Mesendoderm (in vitro differentiated cells): ENCODE measurements at regions not wholly inside any gene's neighbourhood (a gene's known extent, or its start where the extent isn't known, plus 50 kb on each side); places are given as distances from the start of the nearest gene placed in this dataset.
"Not testable (repeated sequence)": the region's sequence is repeated elsewhere in the genome, so short reads cannot be mapped to it uniquely, and the experiment has no call there.

Source experiments
- DNase-seq: peaks from one replicate; pipeline ENCODE4 v3.0.0; 2013
- H2AK5ac ChIP-seq: 2 replicates; pipeline ENCODE4 v1.6.1; 2013; ENCODE audit warnings: low read length, inconsistent platforms
- H2BK120ac ChIP-seq: 2 replicates; pipeline ENCODE4 v1.6.1; 2013; ENCODE audit warnings: low read depth, mild to moderate bottlenecking, low read length, moderate library complexity, mixed read lengths
- H2BK15ac ChIP-seq: replicated peaks from 2 replicates; pipeline ENCODE4 v1.6.1; 2013; ENCODE audit warnings: low read depth, mild to moderate bottlenecking, moderate library complexity
- H2BK5ac ChIP-seq: 2 replicates; pipeline ENCODE4 v1.6.1; 2013; ENCODE audit warnings: low read length, inconsistent platforms
- H3K18ac ChIP-seq: 2 replicates; pipeline ENCODE4 v1.6.1; 2013; ENCODE audit warnings: mild to moderate bottlenecking, low read length, mixed read lengths
- H3K23ac ChIP-seq: one replicate; pipeline ENCODE4 v1.6.1; 2013; ENCODE audit warnings: low read length
- H3K27ac ChIP-seq: 2 replicates; pipeline ENCODE4 v1.5.1; 2013; ENCODE audit warnings: low read depth, mild to moderate bottlenecking, inconsistent platforms, low read length, moderate library complexity
- H3K27me3 ChIP-seq: 2 replicates; pipeline ENCODE4 v1.6.1; 2013; ENCODE audit warnings: low read length, control low read depth, mild to moderate bottlenecking, inconsistent platforms; ENCODE audit not compliant: insufficient read depth, poor library complexity
- H3K36me3 ChIP-seq: 2 replicates; pipeline ENCODE4 v1.6.1; 2013; ENCODE audit warnings: low read length, inconsistent platforms; ENCODE audit not compliant: control insufficient read depth, insufficient read depth
- H3K4ac ChIP-seq: one replicate; pipeline ENCODE4 v1.6.1; 2013; ENCODE audit warnings: low read depth, mild to moderate bottlenecking, low read length, moderate library complexity
- H3K4me1 ChIP-seq: 2 replicates; pipeline ENCODE4 v1.6.1; 2013; ENCODE audit warnings: low read depth, low read length, inconsistent platforms; ENCODE audit not compliant: control insufficient read depth
- H3K4me2 ChIP-seq: 2 replicates; pipeline ENCODE4 v1.6.1; 2013; ENCODE audit warnings: low read length
- H3K4me3 ChIP-seq: 2 replicates; pipeline ENCODE4 v1.5.1; 2013; ENCODE audit warnings: mild to moderate bottlenecking, low read length
- H3K56ac ChIP-seq: one replicate; pipeline ENCODE4 v1.6.1; 2013; ENCODE audit warnings: low read length
- H3K79me1 ChIP-seq: 2 replicates; pipeline ENCODE4 v1.6.1; 2013; ENCODE audit warnings: low read length, inconsistent platforms
- H3K79me2 ChIP-seq: 2 replicates; pipeline ENCODE4 v1.6.1; 2013; ENCODE audit warnings: mild to moderate bottlenecking, low read length; ENCODE audit not compliant: control insufficient read depth, insufficient read depth
- H3K9ac ChIP-seq: 2 replicates; pipeline ENCODE4 v1.6.1; 2013; ENCODE audit warnings: low read length, inconsistent platforms
- H4K5ac ChIP-seq: one replicate; pipeline ENCODE4 v1.6.1; 2013; ENCODE audit warnings: low read length
- H4K8ac ChIP-seq: one replicate; pipeline ENCODE4 v1.6.1; 2013; ENCODE audit warnings: low read depth, mild to moderate bottlenecking, control low read depth, low read length, moderate library complexity
- WGBS: extraction: QIAGEN DNeasy Blood & Tissue Kit; methylation state at CpG from one replicate; pipeline ENCODE4 v1.1.7; 2013; ENCODE audit warnings: low lambda C conversion rate, missing lambda C conversion rate; ENCODE audit not compliant: insufficient coverage; ENCODE audit errors: extremely low coverage; 5-methylcytosine and 5-hydroxymethylcytosine counted together

DNA sequence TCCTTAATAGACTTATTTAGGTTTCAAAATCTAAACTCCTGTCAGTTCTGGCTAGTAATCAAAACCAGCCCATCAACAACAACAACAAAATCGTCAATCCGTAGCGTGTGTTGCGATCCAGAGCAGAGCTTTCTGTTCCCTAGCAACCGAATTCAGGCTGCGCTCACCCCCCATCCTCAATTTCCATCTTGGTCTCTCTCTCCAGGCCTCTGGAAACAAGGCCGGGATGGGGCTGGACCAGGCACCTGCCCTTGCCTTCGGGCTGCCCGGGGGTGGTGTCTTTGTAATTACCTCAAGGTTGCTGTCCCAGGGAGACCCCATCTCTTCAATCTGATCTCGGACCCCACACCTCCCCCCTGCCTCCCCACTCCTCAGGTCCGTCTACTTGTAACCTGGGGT is 1341.5 kb downstream of the BRD1 start:
- H3K79me2 ChIP-seq: no peaks in the 10 kb centered on the region
- H4K5ac ChIP-seq: no peak overlapping the region
- no peaks in the 10 kb centered on the region for H3K4me1 ChIP-seq
- H3K56ac ChIP-seq: no peak overlapping the region
- H3K4me2 ChIP-seq: no peak overlapping the region
- H3K4me3 ChIP-seq: no peak overlapping the region
- H3K36me3 ChIP-seq: no peaks in the 10 kb centered on the region
- no peak overlapping the region for H2BK15ac ChIP-seq
- H3K4ac ChIP-seq: no peak overlapping the region
- no peak overlapping the region for H3K27ac ChIP-seq
- H3K9ac ChIP-seq: no peak overlapping the region
- no peak overlapping the region for H4K8ac ChIP-seq
- no peaks in the 10 kb centered on the region for H3K27me3 ChIP-seq
- no peak overlapping the region for H2AK5ac ChIP-seq
- H3K18ac ChIP-seq: no peak overlapping the region
- no CpG with 5 or more reads among the region's 11 CpGs for WGBS
- no peak overlapping the region for H3K23ac ChIP-seq
- H2BK120ac ChIP-seq: no peak overlapping the region
- H3K79me1 ChIP-seq: no peaks in the 10 kb centered on the region
- H2BK5ac ChIP-seq: no peak overlapping the region
- DNase-seq: no peak

DNA sequence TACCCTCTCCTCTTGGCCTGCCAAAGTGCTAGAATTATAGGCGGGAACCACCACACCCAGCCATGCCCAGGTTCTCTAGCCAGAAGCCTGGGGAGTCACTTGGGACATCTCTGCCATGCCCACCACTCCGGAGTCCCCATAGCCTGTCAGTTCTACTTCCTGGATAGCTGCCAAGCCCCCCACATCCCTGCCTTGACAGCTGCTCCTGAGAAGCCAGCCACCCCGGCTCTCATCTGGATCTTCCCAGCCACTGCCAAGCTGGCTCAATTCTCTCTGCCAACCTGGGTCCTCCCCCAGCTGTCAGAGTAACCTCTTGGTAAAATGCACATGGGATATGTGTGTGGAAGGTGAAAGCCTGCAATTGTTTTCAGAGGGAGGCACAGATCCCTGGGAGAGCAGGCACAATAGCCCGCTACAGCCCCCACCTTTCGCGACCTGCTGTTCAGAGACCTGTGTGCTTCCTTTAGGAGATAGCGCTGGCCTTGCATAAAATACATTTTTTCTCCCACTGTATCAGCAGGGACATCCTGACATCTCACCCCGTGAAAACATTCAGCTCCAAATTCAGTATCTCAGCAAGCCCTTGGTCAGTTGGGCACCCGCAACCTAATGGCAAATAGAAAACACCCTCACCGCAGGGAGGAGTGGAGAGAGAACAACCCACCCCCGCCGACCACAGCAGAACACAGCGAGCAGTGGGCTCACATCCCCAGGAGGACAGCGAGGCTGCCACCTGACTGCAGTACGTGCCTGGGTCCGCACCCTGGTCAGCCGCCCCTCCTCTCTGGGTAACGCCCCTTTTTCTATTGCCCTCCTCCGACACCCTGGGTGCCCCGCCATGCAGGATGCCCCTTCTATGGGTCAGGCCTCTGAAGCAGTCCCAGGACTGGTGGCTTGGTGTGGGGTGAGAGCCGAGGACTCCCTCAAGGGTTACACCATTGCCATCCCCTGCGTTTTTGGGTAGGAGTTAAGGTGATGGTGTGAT is 1342.2 kb downstream of the BRD1 start:
- H3K4me2 ChIP-seq: no peak overlapping the region
- H3K36me3 ChIP-seq: no peaks in the 10 kb centered on the region

DNA sequence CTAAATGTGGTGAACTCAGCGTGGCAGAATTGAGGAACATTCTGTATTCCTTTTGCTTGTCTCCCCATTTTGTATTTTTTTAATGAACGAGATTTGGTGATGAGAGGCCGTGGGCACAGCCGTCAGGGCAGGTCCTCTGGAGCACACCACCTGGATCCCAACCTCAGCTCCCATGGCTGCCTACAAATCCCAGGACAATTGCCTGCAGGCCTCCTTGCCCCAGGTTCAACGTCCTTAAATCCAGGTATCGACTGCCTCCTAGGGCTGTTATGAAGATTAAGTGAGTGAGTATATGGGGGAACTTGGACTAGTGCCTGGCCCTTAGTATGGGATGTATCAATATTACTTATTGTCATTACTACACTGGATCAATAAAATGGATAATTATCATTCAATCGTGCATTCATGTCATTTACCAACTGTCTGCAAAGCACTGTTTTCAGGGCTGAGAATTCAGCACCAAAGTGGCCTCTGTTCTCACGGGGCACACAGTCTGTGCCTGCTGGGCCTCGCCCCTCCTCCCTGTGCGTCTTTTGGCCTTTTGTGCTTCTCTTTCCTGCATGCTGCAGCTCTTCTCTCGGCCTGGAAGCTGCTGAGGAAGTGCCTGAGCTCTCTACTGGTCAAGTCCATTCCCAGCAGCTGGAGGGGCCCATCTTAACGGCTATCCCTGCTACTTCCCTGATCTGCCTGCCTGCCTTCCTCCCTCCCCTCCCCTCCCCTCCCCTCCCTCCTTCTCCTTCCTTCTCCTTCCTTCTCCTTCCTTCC is 1343.7 kb downstream of the BRD1 start:
- Histone ChIP-seq H3K27ac (no peak overlapping the region), H2BK5ac (no peak overlapping the region), H3K9ac (no peak overlapping the region), H2AK5ac (no peak overlapping the region), H2BK15ac (no peak overlapping the region), H3K27me3 (no peaks in the 10 kb centered on the region), H3K79me2 (no peaks in the 10 kb centered on the region), H3K4me2 (no peak overlapping the region), H3K4me1 (no peaks in the 10 kb centered on the region), H2BK120ac (no peak overlapping the region), H3K36me3 (no peaks in the 10 kb centered on the region), H3K79me1 (no peaks in the 10 kb centered on the region), H3K23ac (no peak overlapping the region), H3K56ac (no peak overlapping the region), H3K18ac (no peak overlapping the region), H4K5ac (no peak overlapping the region), H4K8ac (no peak overlapping the region), H3K4ac (no peak overlapping the region), H3K4me3 (no peak overlapping the region)
- WGBS: no CpG with 5 or more reads among the region's 12 CpGs
- peak; percentile 51 for DNase-seq

More for the DNA sequence above, 1342.2 kb downstream of the BRD1 start:
- Histone ChIP-seq H3K79me1 (no peaks in the 10 kb centered on the region), H3K27me3 (no peaks in the 10 kb centered on the region), H3K56ac (no peak overlapping the region), H3K4me1 (no peaks in the 10 kb centered on the region), H3K9ac (no peak overlapping the region), H2BK15ac (no peak overlapping the region), H3K79me2 (no peaks in the 10 kb centered on the region), H2AK5ac (no peak overlapping the region), H3K18ac (no peak overlapping the region), H4K8ac (no peak overlapping the region), H3K23ac (no peak overlapping the region), H4K5ac (no peak overlapping the region), H2BK120ac (no peak overlapping the region), H2BK5ac (no peak overlapping the region), H3K4me3 (no peak overlapping the region), H3K27ac (no peak overlapping the region), H3K4ac (no peak overlapping the region)
- DNase-seq: no peak
- no CpG with 5 or more reads among the region's 22 CpGs for WGBS

DNA sequence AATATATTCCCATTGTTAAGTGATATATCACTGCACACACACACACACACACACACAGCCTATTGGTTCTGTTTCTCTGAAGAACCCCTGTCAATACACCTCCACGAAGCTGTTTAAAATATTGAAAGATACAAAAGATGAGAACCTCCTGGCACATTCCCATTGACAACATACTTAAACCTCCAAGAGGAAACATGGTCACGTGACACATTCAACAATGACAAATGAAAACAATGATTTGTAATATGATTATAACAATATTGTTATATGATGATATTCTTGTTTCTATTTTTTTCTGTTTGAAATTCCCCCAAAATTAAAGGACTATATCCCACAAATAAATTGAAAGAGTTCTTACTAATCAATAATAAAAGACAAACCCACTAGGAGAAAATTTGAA is 1344.9 kb downstream of the BRD1 start:
- Histone ChIP-seq H2AK5ac (no peak overlapping the region), H3K4me2 (no peak overlapping the region), H3K36me3 (no peaks in the 10 kb centered on the region), H3K4ac (no peak overlapping the region), H3K9ac (no peak overlapping the region), H3K23ac (no peak overlapping the region), H4K5ac (no peak overlapping the region), H3K27me3 (no peaks in the 10 kb centered on the region), H3K4me1 (no peaks in the 10 kb centered on the region), H3K79me2 (no peaks in the 10 kb centered on the region), H2BK15ac (no peak overlapping the region), H3K56ac (no peak overlapping the region), H4K8ac (no peak overlapping the region), H3K4me3 (no peak overlapping the region), H2BK5ac (no peak overlapping the region), H3K79me1 (no peaks in the 10 kb centered on the region), H2BK120ac (no peak overlapping the region), H3K18ac (no peak overlapping the region), H3K27ac (no peak overlapping the region)
- no peak for DNase-seq
- no CpG with 5 or more reads among the region's 2 CpGs for WGBS

DNA sequence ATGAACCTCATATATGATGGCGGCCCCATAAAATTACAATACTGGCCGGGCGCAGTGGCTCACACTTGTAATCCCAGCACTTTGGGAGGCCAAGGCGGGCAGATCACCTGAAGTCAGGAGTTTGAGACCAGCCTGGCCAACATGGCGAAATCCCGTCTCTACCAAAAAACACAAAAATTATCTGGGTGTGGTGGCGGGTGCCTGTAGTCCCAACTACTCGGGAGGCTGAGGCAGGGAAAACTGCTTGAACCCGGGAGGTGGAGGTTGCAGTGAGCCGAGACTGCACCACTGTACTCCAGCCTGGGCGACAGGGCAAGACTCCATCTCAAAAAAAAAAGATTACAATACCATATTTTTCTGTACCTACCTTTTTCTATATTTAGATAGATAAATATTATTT is 1345.5 kb downstream of the BRD1 start:
- not testable (repeated sequence) for H3K27ac ChIP-seq, H3K18ac ChIP-seq, H3K4me1 ChIP-seq, H3K4me2 ChIP-seq, H3K23ac ChIP-seq, H3K36me3 ChIP-seq, DNase-seq, H4K8ac ChIP-seq, H4K5ac ChIP-seq, H3K79me1 ChIP-seq, H2BK15ac ChIP-seq, H3K4me3 ChIP-seq, H3K27me3 ChIP-seq, H3K4ac ChIP-seq, H3K9ac ChIP-seq, H2BK120ac ChIP-seq, H3K56ac ChIP-seq, H2BK5ac ChIP-seq, H3K79me2 ChIP-seq, H2AK5ac ChIP-seq
- WGBS: no CpG with 5 or more reads among the region's 11 CpGs
